GM18858 (cell line): ENCODE measurements at regions not wholly inside any gene's neighbourhood (a gene's known extent, or its start where the extent isn't known, plus 50 kb on each side); places are given as distances from the start of the nearest gene placed in this dataset.
"Not testable (repeated sequence)": the region's sequence is repeated elsewhere in the genome, so short reads cannot be mapped to it uniquely, and the experiment has no call there.

ENCODE experiments used
- ATAC-seq: cut with Tn5 transposase; IDR thresholded peaks from one replicate; pipeline ENCODE4 v1.9.1; 2021; ENCODE audit not compliant: unreplicated experiment

GRCh38 chr13:75968103-75968838 lies 332.1 kb downstream of the LMO7 start:
- no peak for ATAC-seq

- no peak for ATAC-seq
Observed at GRCh38 chr13:75963302-75963701, 327.2 kb downstream of the LMO7 start.

GRCh38 chr13:75961911-75962310 lies 325.8 kb downstream of the LMO7 start:
- ATAC-seq: no peak

GRCh38 chr13:75960538-75960994 lies 324.4 kb downstream of the LMO7 start:
- ATAC-seq: peak; percentile 99

GRCh38 chr13:75959861-75960481 lies 323.8 kb downstream of the LMO7 start:
- peak; percentile 8 for ATAC-seq

- ATAC-seq: not testable (repeated sequence)
Observed at GRCh38 chr13:75953589-75953988, 317.5 kb downstream of the LMO7 start.

GRCh38 chr13:75947448-75947847 lies 311.3 kb downstream of the LMO7 start:
- ATAC-seq: no peak

GRCh38 chr13:75946536-75947284 lies 310.6 kb downstream of the LMO7 start:
- ATAC-seq: no peak

- ATAC-seq: no peak
Observed at GRCh38 chr13:75945841-75946482, 309.8 kb downstream of the LMO7 start.

GRCh38 chr13:75938811-75939560 lies 302.9 kb downstream of the LMO7 start:
- no peak for ATAC-seq

GRCh38 chr13:75936791-75937190 lies 300.7 kb downstream of the LMO7 start:
- no peak for ATAC-seq

GRCh38 chr13:75935805-75936204 lies 299.7 kb downstream of the LMO7 start:
- ATAC-seq: no peak

GRCh38 chr13:75934889-75935288 lies 298.8 kb downstream of the LMO7 start:
- ATAC-seq: no peak

- ATAC-seq: no peak
Observed at GRCh38 chr13:75932636-75933035, 296.5 kb downstream of the LMO7 start.

GRCh38 chr13:75931116-75931515 lies 295.0 kb downstream of the LMO7 start:
- no peak for ATAC-seq

GRCh38 chr13:75929076-75929475 lies 292.9 kb downstream of the LMO7 start:
- no peak for ATAC-seq

- ATAC-seq: no peak
Observed at GRCh38 chr13:75927183-75927669, 291.1 kb downstream of the LMO7 start.

- ATAC-seq: no peak
Observed at GRCh38 chr13:75920536-75920935, 284.4 kb downstream of the LMO7 start.

GRCh38 chr13:75919660-75920199 lies 283.6 kb downstream of the LMO7 start:
- ATAC-seq: no peak

- no peak for ATAC-seq
Observed at GRCh38 chr13:75915066-75915465, 278.9 kb downstream of the LMO7 start.
